Loucy (cell line): ENCODE measurements at regions not wholly inside any gene's neighbourhood (a gene's known extent, or its start where the extent isn't known, plus 50 kb on each side); places are given as distances from the start of the nearest gene placed in this dataset.

Source experiments
- EZH2phosphoT487 ChIP-seq: fragments of 200-600 bp; IDR thresholded peaks from 2 replicates; pipeline ENCODE4 v1.6.1; 2018; ENCODE audit warnings: antibody characterized with exemption, mild to moderate bottlenecking, moderate library complexity, borderline replicate concordance
- TF ChIP-seq, protein P1 (sequence below): fragments of 200-600 bp; sonication (generic); conservative IDR thresholded peaks from 2 replicates; pipeline ENCODE4 v1.5.1; 2014; ENCODE audit warnings: mild to moderate bottlenecking, antibody characterized with exemption, low read length

DNA sequence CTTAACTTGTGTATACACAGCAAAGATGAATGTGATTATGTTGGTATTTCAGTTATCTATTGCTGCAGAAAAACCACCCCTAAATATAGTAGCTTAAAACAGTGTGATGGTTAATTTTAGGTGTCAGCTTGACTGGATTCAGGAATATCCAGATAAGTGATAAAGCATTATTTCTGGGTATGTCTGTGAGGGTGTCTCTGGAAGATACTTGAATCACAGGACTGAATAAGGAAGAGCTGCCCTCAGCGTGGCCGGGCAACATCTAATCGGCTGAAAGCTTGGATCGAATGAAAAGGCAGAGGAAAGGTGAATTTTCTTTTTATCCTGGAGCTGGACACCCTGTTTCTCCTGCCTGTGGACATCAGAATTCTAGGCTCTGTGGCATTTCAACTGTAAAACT is 132.0 kb upstream of the SYNPR start:
- TF ChIP-seq, protein P1, sequence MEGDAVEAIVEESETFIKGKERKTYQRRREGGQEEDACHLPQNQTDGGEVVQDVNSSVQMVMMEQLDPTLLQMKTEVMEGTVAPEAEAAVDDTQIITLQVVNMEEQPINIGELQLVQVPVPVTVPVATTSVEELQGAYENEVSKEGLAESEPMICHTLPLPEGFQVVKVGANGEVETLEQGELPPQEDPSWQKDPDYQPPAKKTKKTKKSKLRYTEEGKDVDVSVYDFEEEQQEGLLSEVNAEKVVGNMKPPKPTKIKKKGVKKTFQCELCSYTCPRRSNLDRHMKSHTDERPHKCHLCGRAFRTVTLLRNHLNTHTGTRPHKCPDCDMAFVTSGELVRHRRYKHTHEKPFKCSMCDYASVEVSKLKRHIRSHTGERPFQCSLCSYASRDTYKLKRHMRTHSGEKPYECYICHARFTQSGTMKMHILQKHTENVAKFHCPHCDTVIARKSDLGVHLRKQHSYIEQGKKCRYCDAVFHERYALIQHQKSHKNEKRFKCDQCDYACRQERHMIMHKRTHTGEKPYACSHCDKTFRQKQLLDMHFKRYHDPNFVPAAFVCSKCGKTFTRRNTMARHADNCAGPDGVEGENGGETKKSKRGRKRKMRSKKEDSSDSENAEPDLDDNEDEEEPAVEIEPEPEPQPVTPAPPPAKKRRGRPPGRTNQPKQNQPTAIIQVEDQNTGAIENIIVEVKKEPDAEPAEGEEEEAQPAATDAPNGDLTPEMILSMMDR, result no peak
- no peak for TF ChIP-seq EZH2phosphoT487
